ENCODE measurements at regions not wholly inside any gene's neighbourhood (a gene's known extent, or its start where the extent isn't known, plus 50 kb on each side); places are given as distances from the start of the nearest gene placed in this dataset.

DNA sequence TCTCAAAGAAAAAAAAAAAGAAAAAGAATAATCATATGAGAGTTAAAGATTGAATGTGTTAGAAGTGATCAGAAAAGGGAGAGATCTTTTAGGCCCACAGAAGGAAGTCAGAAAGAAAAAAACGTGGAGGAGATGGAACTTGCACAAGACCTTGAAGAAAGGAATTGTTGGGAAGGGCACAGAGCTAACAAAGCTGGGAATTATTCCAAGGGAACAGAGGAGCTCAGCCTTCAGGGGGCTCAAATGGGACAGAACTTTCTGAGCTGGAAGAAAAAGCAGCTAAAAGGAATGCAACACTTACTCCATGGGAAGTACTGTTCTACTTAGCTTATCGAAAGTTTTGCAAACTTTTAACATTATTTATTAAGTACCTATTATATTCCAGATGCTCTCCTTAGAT lies 153.4 kb upstream of the ADRA1B start (continued):
- TF ChIP-seq CREM (IDR thresholded peaks at IDR 0.05; ENCODE audit: low read depth) (no peak), CREB1 (IDR thresholded peaks at IDR 0.05; ENCODE audit: low read depth) (no peak)

DNA sequence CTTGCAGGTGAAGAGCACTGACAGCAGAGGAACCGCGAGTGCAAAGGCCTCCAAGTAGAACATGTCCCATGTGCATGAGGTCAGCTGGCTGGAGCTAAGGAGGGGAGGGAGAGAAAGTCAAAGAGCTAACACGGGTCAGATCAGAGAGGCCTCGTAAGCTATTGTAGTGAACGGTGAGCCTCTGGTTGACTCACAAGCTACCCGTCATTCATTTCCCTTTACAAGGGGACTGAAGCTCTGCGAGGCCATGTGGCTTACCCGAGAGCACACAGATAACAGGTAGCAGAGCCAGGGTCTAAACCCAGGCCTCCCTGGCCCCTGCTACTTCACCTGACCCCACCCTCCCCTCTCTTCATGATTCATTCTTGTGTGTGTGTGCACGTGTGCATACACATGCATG lies 152.7 kb upstream of the ADRA1B start:
- BruUV-seq (replicated peaks) = no TSS peak
- H4K20me1 ChIP-seq (ENCODE audit: control insufficient read depth, insufficient read depth) = no peaks in the 10 kb centered on the region
- POLR2A ChIA-PET = no interaction called here
- SMC1A ChIA-PET (ENCODE audit: uncharacterized antibody, unreplicated experiment) = no interaction called here
- H3K4me3 ChIP-seq = no peak overlapping the region
- no peaks in the 10 kb centered on the region for H3K79me2 ChIP-seq (ENCODE audit: control insufficient read depth, insufficient read depth, low read length)
- no peaks in the 10 kb centered on the region for H3K4me1 ChIP-seq (ENCODE audit: control insufficient read depth, insufficient read depth, low read length)
- intact Hi-C loops (cut with micrococcal nuclease; ENCODE audit: unreplicated experiment) (loop anchor here (10.0 kb wide), 1 partner anchor 439 kb away; no protein-coding TSS in a partner anchor), in situ Hi-C loops (cut with MboI) (no loop called here)
- H3K27me3 ChIP-seq (replicated peaks in 1 of 2; ENCODE audit: control insufficient read depth in 2 of 2, insufficient read depth in 2 of 2, low read length in 1 of 2) = peaks cover 0 to 4% of the 10 kb centered on the region in 2 experiments; a peak in 3 of 4 replicates
- H3K9me3 ChIP-seq (replicated peaks; ENCODE audit: control insufficient read depth, insufficient read depth, low read length) = no peaks in the 10 kb centered on the region
- H3K27ac ChIP-seq (ENCODE audit: control insufficient read depth, insufficient read depth) = no peak overlapping the region
- RAD21 ChIA-PET (ENCODE audit: unreplicated experiment) = no interaction called here
- H2AFZ ChIP-seq (ENCODE audit: control insufficient read depth, low read depth, low read length) = no peak overlapping the region
- TF ChIP-seq, protein P1, sequence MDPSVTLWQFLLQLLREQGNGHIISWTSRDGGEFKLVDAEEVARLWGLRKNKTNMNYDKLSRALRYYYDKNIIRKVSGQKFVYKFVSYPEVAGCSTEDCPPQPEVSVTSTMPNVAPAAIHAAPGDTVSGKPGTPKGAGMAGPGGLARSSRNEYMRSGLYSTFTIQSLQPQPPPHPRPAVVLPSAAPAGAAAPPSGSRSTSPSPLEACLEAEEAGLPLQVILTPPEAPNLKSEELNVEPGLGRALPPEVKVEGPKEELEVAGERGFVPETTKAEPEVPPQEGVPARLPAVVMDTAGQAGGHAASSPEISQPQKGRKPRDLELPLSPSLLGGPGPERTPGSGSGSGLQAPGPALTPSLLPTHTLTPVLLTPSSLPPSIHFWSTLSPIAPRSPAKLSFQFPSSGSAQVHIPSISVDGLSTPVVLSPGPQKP (IDR thresholded peaks at IDR 0.05; ENCODE audit: low read depth, low read length) = no peak
- TF ChIP-seq STAT1 (conservative IDR thresholded peaks at IDR 0.05) (no peak), RB1 (IDR thresholded peaks at IDR 0.05; ENCODE audit: borderline replicate concordance) (no peak), TBL1XR1 (IDR thresholded peaks at IDR 0.05; ENCODE audit: low read depth, low read length) (no peak), RCOR1 (conservative IDR thresholded peaks at IDR 0.05; ENCODE audit: low read depth, low read length) (no peak), SIN3A (IDR thresholded peaks at IDR 0.05; ENCODE audit: low read depth, low read length) (no peak), RELA (IDR thresholded peaks at IDR 0.05; ENCODE audit: borderline replicate concordance, partially characterized antibody) (no peak), NFXL1 (IDR thresholded peaks at IDR 0.05; ENCODE audit: borderline replicate concordance) (no peak)
- TF ChIP-seq, protein P2, sequence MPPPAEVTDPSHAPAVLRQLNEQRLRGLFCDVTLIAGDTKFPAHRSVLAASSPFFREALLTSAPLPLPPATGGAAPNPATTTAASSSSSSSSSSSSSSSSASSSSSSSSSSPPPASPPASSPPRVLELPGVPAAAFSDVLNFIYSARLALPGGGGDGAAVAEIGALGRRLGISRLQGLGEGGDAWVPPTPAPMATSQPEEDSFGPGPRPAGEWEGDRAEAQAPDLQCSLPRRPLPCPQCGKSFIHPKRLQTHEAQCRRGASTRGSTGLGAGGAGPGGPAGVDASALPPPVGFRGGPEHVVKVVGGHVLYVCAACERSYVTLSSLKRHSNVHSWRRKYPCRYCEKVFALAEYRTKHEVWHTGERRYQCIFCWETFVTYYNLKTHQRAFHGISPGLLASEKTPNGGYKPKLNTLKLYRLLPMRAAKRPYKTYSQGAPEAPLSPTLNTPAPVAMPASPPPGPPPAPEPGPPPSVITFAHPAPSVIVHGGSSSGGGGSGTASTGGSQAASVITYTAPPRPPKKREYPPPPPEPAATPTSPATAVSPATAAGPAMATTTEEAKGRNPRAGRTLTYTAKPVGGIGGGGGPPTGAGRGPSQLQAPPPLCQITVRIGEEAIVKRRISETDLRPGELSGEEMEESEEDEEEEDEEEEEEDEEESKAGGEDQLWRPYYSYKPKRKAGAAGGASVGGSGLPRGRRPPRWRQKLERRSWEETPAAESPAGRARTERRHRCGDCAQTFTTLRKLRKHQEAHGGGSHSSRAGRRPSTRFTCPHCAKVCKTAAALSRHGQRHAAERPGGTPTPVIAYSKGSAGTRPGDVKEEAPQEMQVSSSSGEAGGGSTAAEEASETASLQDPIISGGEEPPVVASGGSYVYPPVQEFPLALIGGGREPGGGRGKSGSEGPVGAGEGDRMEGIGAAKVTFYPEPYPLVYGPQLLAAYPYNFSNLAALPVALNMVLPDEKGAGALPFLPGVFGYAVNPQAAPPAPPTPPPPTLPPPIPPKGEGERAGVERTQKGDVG (CRISPR knock-in tag; IDR thresholded peaks at IDR 0.05) = no peak
- TF ChIP-seq, protein P3, sequence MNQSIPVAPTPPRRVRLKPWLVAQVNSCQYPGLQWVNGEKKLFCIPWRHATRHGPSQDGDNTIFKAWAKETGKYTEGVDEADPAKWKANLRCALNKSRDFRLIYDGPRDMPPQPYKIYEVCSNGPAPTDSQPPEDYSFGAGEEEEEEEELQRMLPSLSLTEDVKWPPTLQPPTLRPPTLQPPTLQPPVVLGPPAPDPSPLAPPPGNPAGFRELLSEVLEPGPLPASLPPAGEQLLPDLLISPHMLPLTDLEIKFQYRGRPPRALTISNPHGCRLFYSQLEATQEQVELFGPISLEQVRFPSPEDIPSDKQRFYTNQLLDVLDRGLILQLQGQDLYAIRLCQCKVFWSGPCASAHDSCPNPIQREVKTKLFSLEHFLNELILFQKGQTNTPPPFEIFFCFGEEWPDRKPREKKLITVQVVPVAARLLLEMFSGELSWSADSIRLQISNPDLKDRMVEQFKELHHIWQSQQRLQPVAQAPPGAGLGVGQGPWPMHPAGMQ (IDR thresholded peaks at IDR 0.05; ENCODE audit: borderline replicate concordance) = no peak
- no peak for FAIRE-seq
- no peak overlapping the region for H3K9ac ChIP-seq (ENCODE audit: control insufficient read depth, insufficient read depth, low read length)
- WGBS (ENCODE audit: insufficient coverage, insufficient replicate concordance, low lambda C conversion rate, missing lambda C conversion rate) = 52% methylated on average over 9 of the region's 9 CpGs
- H3K36me3 ChIP-seq (ENCODE audit: control insufficient read depth in 2 of 2, insufficient read depth in 2 of 2, low read length in 1 of 2) = no peaks in the 10 kb centered on the region
- H3K4me2 ChIP-seq (ENCODE audit: control insufficient read depth, insufficient read depth) = no peak overlapping the region
- CTCF ChIA-PET = interaction anchor here (1.0 kb wide), 1 partner anchor 355 kb away, joined by 3 read pairs; no protein-coding TSS in a partner anchor
- no peak for ATAC-seq
- DNase-seq (ENCODE audit: low read depth, low spot score) = no peak

Measured in GM12878 (cell line).